ENCODE measurements at regions not wholly inside any gene's neighbourhood (a gene's known extent, or its start where the extent isn't known, plus 50 kb on each side); places are given as distances from the start of the nearest gene placed in this dataset.

DNA sequence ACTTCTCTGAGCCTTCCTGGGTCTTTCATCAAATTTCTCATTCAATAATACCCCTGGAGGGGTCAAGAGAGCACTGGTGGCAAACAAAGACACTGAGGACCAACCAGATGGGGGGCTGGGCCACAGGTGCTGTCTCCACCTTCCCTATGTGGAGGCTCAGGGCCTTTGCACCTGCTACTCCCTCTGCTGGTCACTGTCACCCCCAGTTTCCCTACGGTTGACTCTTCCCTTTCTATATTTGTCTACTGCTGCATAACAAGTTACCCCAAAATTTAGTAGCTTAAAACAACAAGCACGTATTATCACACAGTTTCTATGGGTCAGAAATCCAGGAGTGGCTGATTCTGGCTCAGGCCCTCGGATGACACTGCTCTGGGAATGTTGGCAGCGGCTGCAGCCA is 138.8 kb upstream of the RUNX3 start:
- H3K4me1 ChIP-seq, result peaks cover 0 to 11% (median 6%) of the 10 kb centered on the region in 4 donors
- 92% methylated on average over 3 of the region's 4 CpGs for WGBS
- no peaks in the 10 kb centered on the region for H3K9me3 ChIP-seq
- no peak overlapping the region for H3K27ac ChIP-seq (replicated peaks in 1 of 4)
- H3K36me3 ChIP-seq, result no peaks in the 10 kb centered on the region
- H3K27me3 ChIP-seq, result peaks cover 0 to 12% (median 0%) of the 10 kb centered on the region in 4 donors
- TF ChIP-seq, protein P1, sequence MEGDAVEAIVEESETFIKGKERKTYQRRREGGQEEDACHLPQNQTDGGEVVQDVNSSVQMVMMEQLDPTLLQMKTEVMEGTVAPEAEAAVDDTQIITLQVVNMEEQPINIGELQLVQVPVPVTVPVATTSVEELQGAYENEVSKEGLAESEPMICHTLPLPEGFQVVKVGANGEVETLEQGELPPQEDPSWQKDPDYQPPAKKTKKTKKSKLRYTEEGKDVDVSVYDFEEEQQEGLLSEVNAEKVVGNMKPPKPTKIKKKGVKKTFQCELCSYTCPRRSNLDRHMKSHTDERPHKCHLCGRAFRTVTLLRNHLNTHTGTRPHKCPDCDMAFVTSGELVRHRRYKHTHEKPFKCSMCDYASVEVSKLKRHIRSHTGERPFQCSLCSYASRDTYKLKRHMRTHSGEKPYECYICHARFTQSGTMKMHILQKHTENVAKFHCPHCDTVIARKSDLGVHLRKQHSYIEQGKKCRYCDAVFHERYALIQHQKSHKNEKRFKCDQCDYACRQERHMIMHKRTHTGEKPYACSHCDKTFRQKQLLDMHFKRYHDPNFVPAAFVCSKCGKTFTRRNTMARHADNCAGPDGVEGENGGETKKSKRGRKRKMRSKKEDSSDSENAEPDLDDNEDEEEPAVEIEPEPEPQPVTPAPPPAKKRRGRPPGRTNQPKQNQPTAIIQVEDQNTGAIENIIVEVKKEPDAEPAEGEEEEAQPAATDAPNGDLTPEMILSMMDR (IDR thresholded peaks at IDR 0.05), result no peak
- DNase-seq (ENCODE audit: extremely low spot score), result no peak
- intact Hi-C loops (cut with DNase I), result no loop called here
- no peak overlapping the region for H3K4me3 ChIP-seq

DNA sequence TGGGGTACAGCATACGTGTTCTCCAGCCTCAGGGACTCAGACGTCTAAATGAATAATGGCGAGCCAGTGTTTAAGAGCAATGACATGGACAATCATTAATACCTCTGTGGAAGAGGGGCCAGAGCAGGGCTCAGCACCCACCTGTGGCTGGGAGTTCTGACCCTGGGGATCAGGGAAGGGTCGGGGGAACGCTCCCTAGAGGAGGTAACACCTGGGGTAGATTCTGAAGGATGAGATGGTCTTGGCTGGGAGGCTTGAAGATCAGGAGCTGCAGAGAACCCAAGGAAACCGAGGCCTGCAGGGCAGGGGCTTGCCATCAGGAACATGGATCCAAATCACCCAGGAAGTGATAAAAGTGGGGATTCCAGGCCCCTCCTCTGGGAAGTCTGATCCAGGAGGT is 138.2 kb upstream of the RUNX3 start:
- Histone ChIP-seq H3K4me3 (no peak overlapping the region), H3K27ac (replicated peaks in 1 of 4) (no peak overlapping the region), H3K27me3 (peaks cover 0 to 12% (median 0%) of the 10 kb centered on the region in 4 donors), H3K4me1 (peaks cover 0 to 11% (median 6%) of the 10 kb centered on the region in 4 donors), H3K9me3 (no peaks in the 10 kb centered on the region), H3K36me3 (no peaks in the 10 kb centered on the region)
- DNase-seq (ENCODE audit: extremely low spot score), result no peak
- WGBS, result 88% methylated on average over 6 of the region's 6 CpGs
- TF ChIP-seq POLR2A (IDR thresholded peaks at IDR 0.05; ENCODE audit: low read depth), result no peak
- no peak for TF ChIP-seq POLR2AphosphoS5 (IDR thresholded peaks at IDR 0.05)
- TF ChIP-seq, protein P1 (IDR thresholded peaks at IDR 0.05), result no peak
- intact Hi-C loops (cut with DNase I), result no loop called here

- no peaks in the 10 kb centered on the region for H3K9me3 ChIP-seq
- H3K27ac ChIP-seq (replicated peaks in 1 of 4), result no peak overlapping the region
- TF ChIP-seq, protein P1 (IDR thresholded peaks at IDR 0.05), result no peak
- no peak for TF ChIP-seq POLR2A (IDR thresholded peaks at IDR 0.05; ENCODE audit: low read depth)
- TF ChIP-seq POLR2AphosphoS5 (IDR thresholded peaks at IDR 0.05), result no peak
- TF ChIP-seq EP300 (IDR thresholded peaks at IDR 0.05), result no peak
- no peaks in the 10 kb centered on the region for H3K36me3 ChIP-seq
- no peak for DNase-seq (ENCODE audit: extremely low spot score)
- WGBS, result 89% methylated on average over 9 of the region's 9 CpGs
- H3K27me3 ChIP-seq, result peaks cover 0 to 12% (median 0%) of the 10 kb centered on the region in 4 donors
- H3K4me1 ChIP-seq, result peaks cover 0 to 11% (median 6%) of the 10 kb centered on the region in 4 donors
- intact Hi-C loops (cut with DNase I), result no loop called here
- no peak overlapping the region for H3K4me3 ChIP-seq
These were observed 137.6 kb upstream of the RUNX3 start for GRCh38 chr1:25067518-25068251.

DNA sequence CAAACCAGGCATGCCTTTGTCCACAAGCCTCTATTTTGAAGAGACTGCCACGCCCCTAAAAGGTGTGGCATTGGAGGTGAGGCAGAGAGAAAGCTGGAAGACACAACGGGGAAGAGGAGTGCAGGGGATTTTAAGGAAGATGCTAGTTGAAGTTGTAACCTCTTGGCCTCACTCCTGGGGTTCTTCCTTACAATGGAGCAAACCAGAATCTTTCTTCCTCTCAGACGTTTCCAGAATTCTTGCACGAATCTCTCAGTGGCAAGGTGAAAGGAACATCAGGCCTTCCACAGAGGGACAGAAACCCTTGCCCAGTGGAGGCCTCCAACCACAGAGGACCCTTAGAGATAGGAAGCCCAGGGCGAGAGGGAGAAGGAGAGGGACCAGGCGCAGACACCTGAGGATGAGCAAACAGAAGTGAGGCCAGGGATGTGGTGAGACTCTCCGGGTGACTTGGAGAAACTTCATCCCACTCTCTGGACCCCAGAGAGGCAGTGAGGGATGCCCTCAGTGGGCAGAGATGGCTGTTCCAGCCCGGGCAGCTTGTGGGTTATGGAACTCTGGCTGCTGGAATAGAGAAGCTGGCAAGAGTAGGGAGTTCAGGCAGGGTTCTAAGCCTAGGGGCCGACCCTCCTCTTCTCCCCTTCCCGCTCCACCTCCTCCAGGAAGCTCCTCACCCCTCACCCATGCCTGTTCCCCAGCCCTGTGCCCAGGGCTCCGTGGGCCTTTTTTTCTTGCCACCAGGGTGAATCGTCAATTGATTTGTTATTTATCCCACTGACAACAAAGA is 136.8 kb upstream of the RUNX3 start:
- no peak overlapping the region for H3K27ac ChIP-seq (replicated peaks in 1 of 4)
- DNase-seq (ENCODE audit: extremely low spot score), result no peak
- intact Hi-C loops (cut with DNase I), result no loop called here
- TF ChIP-seq POLR2AphosphoS5 (IDR thresholded peaks at IDR 0.05), result no peak
- TF ChIP-seq EP300 (IDR thresholded peaks at IDR 0.05), result no peak
- TF ChIP-seq, protein P1 (IDR thresholded peaks at IDR 0.05), result no peak
- TF ChIP-seq POLR2A (IDR thresholded peaks at IDR 0.05; ENCODE audit: low read depth), result no peak
- H3K4me3 ChIP-seq, result no peak overlapping the region
- peaks cover 0 to 11% (median 6%) of the 10 kb centered on the region in 4 donors for H3K4me1 ChIP-seq
- H3K36me3 ChIP-seq, result no peaks in the 10 kb centered on the region
- 69% methylated on average over 12 of the region's 12 CpGs for WGBS
- H3K9me3 ChIP-seq, result no peaks in the 10 kb centered on the region
- H3K27me3 ChIP-seq, result peaks cover 0 to 4% (median 0%) of the 10 kb centered on the region in 4 donors
